H9 (cell line): ENCODE measurements at regions not wholly inside any gene's neighbourhood (a gene's known extent, or its start where the extent isn't known, plus 50 kb on each side); places are given as distances from the start of the nearest gene placed in this dataset.

Experiments used
- DNase-seq: peaks from one replicate; pipeline ENCODE4 v3.0.0-alpha.2; 2017
- H2AFZ ChIP-seq: one replicate; pipeline ENCODE4 v1.6.1; 2013; ENCODE audit warnings: mild to moderate bottlenecking, low read length, control low read depth, moderate library complexity
- H2AK5ac ChIP-seq: 2 replicates; pipeline ENCODE4 v1.6.1; 2013; ENCODE audit warnings: low read length, control low read depth, mixed read lengths; ENCODE audit not compliant: insufficient read length
- H2BK120ac ChIP-seq: one replicate; pipeline ENCODE4 v1.6.1; 2013; ENCODE audit warnings: low read depth, mild to moderate bottlenecking, low read length, control low read depth, inconsistent platforms; ENCODE audit not compliant: poor library complexity, severe bottlenecking
- H2BK12ac ChIP-seq: 2 replicates; pipeline ENCODE4 v1.6.1; 2013; ENCODE audit warnings: low read length, control low read depth, mixed read lengths, low read depth; ENCODE audit not compliant: insufficient read length
- H2BK15ac ChIP-seq: 2 replicates; pipeline ENCODE4 v1.6.1; 2013; ENCODE audit warnings: low read depth, low read length, control low read depth
- H2BK20ac ChIP-seq: one replicate; pipeline ENCODE4 v1.6.1; 2013; ENCODE audit warnings: low read depth, mild to moderate bottlenecking, low read length, control low read depth, inconsistent platforms; ENCODE audit not compliant: poor library complexity, severe bottlenecking
- H2BK5ac ChIP-seq: 2 replicates; pipeline ENCODE4 v1.6.1; 2013; ENCODE audit warnings: low read length, control low read depth, mixed read lengths; ENCODE audit not compliant: insufficient read length
- H3K14ac ChIP-seq: 2 replicates; pipeline ENCODE4 v1.6.1; 2013; ENCODE audit warnings: low read length, control low read depth; ENCODE audit not compliant: insufficient read depth
- H3K18ac ChIP-seq: 2 replicates; pipeline ENCODE4 v1.6.1; 2013; ENCODE audit warnings: low read depth, mild to moderate bottlenecking, mixed read lengths, low read length, control low read depth; ENCODE audit not compliant: insufficient read length
- H3K23ac ChIP-seq: 2 replicates; pipeline ENCODE4 v1.6.1; 2013; ENCODE audit warnings: low read length, control low read depth, mixed read lengths, low read depth; ENCODE audit not compliant: insufficient read length
- H3K23me2 ChIP-seq: 2 replicates; pipeline ENCODE4 v1.6.1; 2013; ENCODE audit warnings: low read depth, mild to moderate bottlenecking, mixed read lengths, low read length, control low read depth; ENCODE audit not compliant: insufficient read length, poor library complexity, severe bottlenecking
- H3K27ac ChIP-seq: 2 replicates; pipeline ENCODE4 v1.5.1; 2013; ENCODE audit warnings: low read length, control low read depth, mixed read lengths, low read depth; ENCODE audit not compliant: insufficient read length
- H3K27me3 ChIP-seq: 2 replicates; pipeline ENCODE4 v1.6.1; 2013; ENCODE audit warnings: low read length, control low read depth, inconsistent platforms; ENCODE audit not compliant: insufficient read depth
- H3K4ac ChIP-seq: 2 replicates; pipeline ENCODE4 v1.6.1; 2013; ENCODE audit warnings: low read depth, mild to moderate bottlenecking, control low read depth, inconsistent platforms, low read length, moderate library complexity
- H3K4me1 ChIP-seq: 2 replicates; pipeline ENCODE4 v1.6.1; 2013; ENCODE audit warnings: low read length, control low read depth, inconsistent platforms; ENCODE audit not compliant: insufficient read depth
- H3K4me2 ChIP-seq: 2 replicates; pipeline ENCODE4 v1.6.1; 2013; ENCODE audit warnings: low read length, control low read depth, mixed read lengths; ENCODE audit not compliant: insufficient read length, insufficient read depth
- H3K56ac ChIP-seq: 2 replicates; pipeline ENCODE4 v1.6.1; 2013; ENCODE audit warnings: low read depth, mild to moderate bottlenecking, mixed read lengths, low read length, control low read depth; ENCODE audit not compliant: insufficient read length
- H3K79me1 ChIP-seq: 2 replicates; pipeline ENCODE4 v1.6.1; 2013; ENCODE audit warnings: low read depth, mild to moderate bottlenecking, moderate library complexity, low read length, control low read depth, inconsistent platforms; ENCODE audit not compliant: insufficient read depth, poor library complexity, severe bottlenecking
- H3K79me2 ChIP-seq: 2 replicates; pipeline ENCODE4 v1.6.1; 2013; ENCODE audit warnings: low read length, control low read depth, inconsistent platforms; ENCODE audit not compliant: insufficient read depth
- H3K9ac ChIP-seq: 2 replicates; pipeline ENCODE4 v1.6.1; 2013; ENCODE audit warnings: low read length, control low read depth, mixed read lengths; ENCODE audit not compliant: insufficient read length; ENCODE audit errors: extremely low read depth
- H3K9me3 ChIP-seq: one replicate; pipeline ENCODE4 v1.6.1; 2013; ENCODE audit warnings: low read depth, low read length, inconsistent platforms; ENCODE audit not compliant: control insufficient read depth
- H3T11ph ChIP-seq: one replicate; pipeline ENCODE4 v1.6.1; 2013; ENCODE audit warnings: mild to moderate bottlenecking, low read length, control low read depth, inconsistent platforms
- H4K20me1 ChIP-seq: one replicate; pipeline ENCODE4 v1.6.1; 2013; ENCODE audit not compliant: control insufficient read depth, insufficient read length, insufficient read depth
- H4K5ac ChIP-seq: 2 replicates; pipeline ENCODE4 v1.6.1; 2013; ENCODE audit warnings: low read depth, mild to moderate bottlenecking, mixed read lengths, low read length, control low read depth; ENCODE audit not compliant: insufficient read length
- H4K8ac ChIP-seq: replicated peaks from 2 replicates; pipeline ENCODE4 v1.6.1; 2013; ENCODE audit warnings: low read length, control low read depth, mixed read lengths, low read depth; ENCODE audit not compliant: insufficient read length
- H4K91ac ChIP-seq: 2 replicates; pipeline ENCODE4 v1.6.1; 2013; ENCODE audit warnings: low read depth, mild to moderate bottlenecking, moderate library complexity, mixed read lengths, low read length, control low read depth; ENCODE audit not compliant: insufficient read length
- H3K27ac Mint-ChIP-seq, 3 experiments: 2 replicates in 2 of 3; 3 replicates in 1 of 3; pipeline ENCODE4 v1.8.0; 2020 to 2021; ENCODE audit warnings: mixed read lengths in 3 of 3, mild to moderate bottlenecking in 1 of 3, moderate library complexity in 1 of 3
- H3K27me3 Mint-ChIP-seq: 2 replicates; pipeline ENCODE4 v1.8.0; 2021; ENCODE audit warnings: low read depth, mild to moderate bottlenecking, moderate library complexity, mixed read lengths
- H3K36me3 Mint-ChIP-seq, 3 experiments: 2 replicates in 2 of 3; 3 replicates in 1 of 3; pipeline ENCODE4 v1.8.0; 2020 to 2021; ENCODE audit warnings: low read depth in 3 of 3, mixed read lengths in 3 of 3; ENCODE audit not compliant: insufficient read depth in 1 of 3
- H3K4me1 Mint-ChIP-seq, 2 experiments: 2 replicates each; pipeline ENCODE4 v1.8.0; 2020; ENCODE audit warnings: mixed read lengths in 2 of 2
- H3K4me3 Mint-ChIP-seq, 2 experiments: 2 replicates in 1 of 2; 3 replicates in 1 of 2; pipeline ENCODE4 v1.8.0; 2020 to 2021; ENCODE audit warnings: mild to moderate bottlenecking in 2 of 2, mixed read lengths in 2 of 2, moderate library complexity in 1 of 2
- H3K9me3 Mint-ChIP-seq, 2 experiments: 2 replicates in 1 of 2; 3 replicates in 1 of 2; pipeline ENCODE4 v1.8.0; 2020; ENCODE audit warnings: mild to moderate bottlenecking in 2 of 2, mixed read lengths in 2 of 2, moderate library complexity in 1 of 2
- CTCF ChIP-seq: fragments of 200-600 bp; sonication (generic); conservative IDR thresholded peaks from 3 replicates; pipeline ENCODE4 v1.8.0; 2021; ENCODE audit warnings: antibody characterized with exemption, mild to moderate bottlenecking
- WGBS: extraction: QIAGEN DNeasy Blood & Tissue Kit; methylation state at CpG from one replicate; pipeline ENCODE4 v1.1.7; 2013; ENCODE audit warnings: missing lambda C conversion rate, low lambda C conversion rate, mixed read lengths; ENCODE audit not compliant: insufficient read length; ENCODE audit errors: extremely low coverage; 5-methylcytosine and 5-hydroxymethylcytosine counted together

DNA sequence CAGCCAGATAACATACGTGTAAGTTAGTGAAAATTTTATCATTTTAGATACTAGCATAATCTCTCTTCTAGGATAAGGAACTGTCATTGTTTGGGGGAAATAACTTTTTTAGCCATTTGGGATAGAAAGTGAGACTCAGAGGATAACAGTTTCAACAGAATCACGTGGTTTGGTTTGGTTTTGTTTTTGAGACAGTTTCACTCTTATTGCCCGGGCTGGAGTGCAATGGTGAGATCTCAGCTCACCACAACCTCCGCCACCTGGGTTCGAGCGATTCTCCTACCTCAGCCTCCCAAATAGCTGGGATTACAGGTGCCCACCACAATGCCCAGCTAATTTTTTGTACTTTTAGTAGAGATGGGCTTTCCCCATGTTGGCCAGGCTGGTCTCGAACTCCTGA is 323.2 kb upstream of the MEIS1 start:
- no peak overlapping the region for H3K14ac ChIP-seq
- H3K27ac Mint-ChIP-seq = no peak overlapping the region
- H2BK12ac ChIP-seq = no peak overlapping the region
- H4K20me1 ChIP-seq = no peaks in the 10 kb centered on the region
- no peak overlapping the region for H3K4me3 Mint-ChIP-seq
- no peak overlapping the region for H3K4ac ChIP-seq
- no peak overlapping the region for H3K27ac ChIP-seq
- H3K27me3 Mint-ChIP-seq = no peaks in the 10 kb centered on the region
- H3K9me3 Mint-ChIP-seq = no peaks in the 10 kb centered on the region
- no peak overlapping the region for H4K91ac ChIP-seq
- H2BK120ac ChIP-seq = no peak overlapping the region
- H2BK5ac ChIP-seq = no peak overlapping the region
- H3K56ac ChIP-seq = no peak overlapping the region
- DNase-seq = no peak
- H4K8ac ChIP-seq = no peak overlapping the region
- H2AK5ac ChIP-seq = no peak overlapping the region
- H2BK15ac ChIP-seq = no peak overlapping the region
- H3K79me1 ChIP-seq = no peaks in the 10 kb centered on the region
- H3T11ph ChIP-seq = no peak overlapping the region
- WGBS = no CpG with 5 or more reads among the region's 7 CpGs
- H3K23me2 ChIP-seq = no peaks in the 10 kb centered on the region
- no peak overlapping the region for H3K18ac ChIP-seq
- peaks cover 10 to 17% of the 10 kb centered on the region in 2 experiments for H3K4me1 Mint-ChIP-seq
- no peaks in the 10 kb centered on the region for H3K9me3 ChIP-seq
- no peak overlapping the region for H4K5ac ChIP-seq
- no peak overlapping the region for H3K4me2 ChIP-seq
- no peaks in the 10 kb centered on the region; the same call in 1 of the 2 replicates for H3K4me1 ChIP-seq
- no peak overlapping the region for H2BK20ac ChIP-seq
- no peak for TF ChIP-seq CTCF
- no peaks in the 10 kb centered on the region for H3K36me3 Mint-ChIP-seq
- no peaks in the 10 kb centered on the region for H3K79me2 ChIP-seq
- H3K9ac ChIP-seq = no peak overlapping the region
- H3K27me3 ChIP-seq = no peaks in the 10 kb centered on the region
- H2AFZ ChIP-seq = no peak overlapping the region
- H3K23ac ChIP-seq = no peak overlapping the region
